Chondrocyte (in vitro differentiated cells): ENCODE measurements at regions not wholly inside any gene's neighbourhood (a gene's known extent, or its start where the extent isn't known, plus 50 kb on each side); places are given as distances from the start of the nearest gene placed in this dataset.

Experiments used
- DNase-seq: peaks from one replicate; pipeline ENCODE4 v3.0.0; 2021; ENCODE audit warnings: mixed read lengths, low spot score
- H3K27ac Mint-ChIP-seq: one replicate; pipeline ENCODE4 v1.8.0; 2021; ENCODE audit warnings: mild to moderate bottlenecking, moderate library complexity, mixed read lengths; ENCODE audit not compliant: unreplicated experiment
- H3K27me3 Mint-ChIP-seq: 2 replicates; pipeline ENCODE4 v1.8.0; 2021; ENCODE audit warnings: low read depth, mixed read lengths
- H3K36me3 Mint-ChIP-seq: 2 replicates; pipeline ENCODE4 v1.8.0; 2021; ENCODE audit warnings: low read depth, mixed read lengths
- H3K4me1 Mint-ChIP-seq: 2 replicates; pipeline ENCODE4 v1.8.0; 2021; ENCODE audit warnings: low read depth, mild to moderate bottlenecking, mixed read lengths
- H3K4me3 Mint-ChIP-seq: one replicate; pipeline ENCODE4 v1.8.0; 2021; ENCODE audit warnings: mild to moderate bottlenecking, moderate library complexity, mixed read lengths; ENCODE audit not compliant: unreplicated experiment
- H3K9me3 Mint-ChIP-seq: 2 replicates; pipeline ENCODE4 v1.8.0; 2021; ENCODE audit warnings: low read depth, mixed read lengths
- CTCF ChIP-seq: fragments of 200-600 bp; sonication (generic); IDR thresholded peaks from 2 replicates; pipeline ENCODE4 v1.5.0; 2021; ENCODE audit warnings: antibody characterized with exemption, mild to moderate bottlenecking, moderate library complexity

DNA sequence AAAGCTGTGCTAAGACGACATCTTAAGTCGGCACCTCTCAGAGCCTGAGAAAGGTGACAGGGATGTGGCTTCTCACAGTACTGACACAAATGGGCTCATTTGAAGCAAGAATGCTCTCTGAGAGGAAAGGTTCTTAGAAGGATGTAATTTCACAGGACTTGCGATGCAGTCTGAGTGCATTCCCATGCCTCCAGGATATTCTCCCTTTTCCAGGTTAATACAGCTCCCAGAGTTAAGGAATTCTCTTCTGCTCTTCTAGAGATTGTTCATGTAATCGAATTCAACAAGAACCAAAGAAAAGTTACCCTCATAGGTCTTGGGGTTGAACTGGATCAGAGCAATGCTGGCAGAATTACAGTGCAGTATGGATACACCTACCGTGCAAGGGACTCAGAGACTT is 131.0 kb downstream of the GALR1 start:
- no peak for TF ChIP-seq CTCF
- no peak for DNase-seq
- Mint-ChIP-seq H3K36me3 (no peaks in the 10 kb centered on the region), H3K27me3 (peaks cover 2% of the 10 kb centered on the region), H3K27ac (no peak overlapping the region), H3K4me1 (no peaks in the 10 kb centered on the region), H3K9me3 (no peaks in the 10 kb centered on the region), H3K4me3 (no peak overlapping the region)

DNA sequence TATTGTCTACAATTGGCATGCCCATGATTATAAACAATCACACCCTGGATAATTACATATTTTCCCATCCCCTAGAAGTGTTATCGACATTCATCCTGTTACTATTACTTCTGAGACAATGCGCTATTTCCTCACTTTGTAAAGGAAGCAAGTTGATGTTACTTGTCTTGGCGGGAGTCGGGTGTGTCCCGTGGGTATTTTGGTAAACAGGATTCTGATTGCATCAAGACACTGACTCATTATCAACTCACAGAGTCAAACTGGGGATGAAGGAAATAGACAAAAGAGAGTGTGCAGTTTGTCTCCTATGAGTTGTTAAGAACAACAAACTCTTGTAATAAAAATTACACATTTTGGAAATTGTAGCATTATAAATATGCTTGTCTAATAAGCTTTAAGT is 142.7 kb downstream of the GALR1 start:
- no peak for DNase-seq
- TF ChIP-seq CTCF: no peak
- no peaks in the 10 kb centered on the region for H3K4me1 Mint-ChIP-seq
- no peak overlapping the region for H3K27ac Mint-ChIP-seq
- peaks cover 2% of the 10 kb centered on the region for H3K27me3 Mint-ChIP-seq
- no peak overlapping the region for H3K4me3 Mint-ChIP-seq
- peaks cover 5% of the 10 kb centered on the region for H3K9me3 Mint-ChIP-seq
- H3K36me3 Mint-ChIP-seq: no peaks in the 10 kb centered on the region

DNA sequence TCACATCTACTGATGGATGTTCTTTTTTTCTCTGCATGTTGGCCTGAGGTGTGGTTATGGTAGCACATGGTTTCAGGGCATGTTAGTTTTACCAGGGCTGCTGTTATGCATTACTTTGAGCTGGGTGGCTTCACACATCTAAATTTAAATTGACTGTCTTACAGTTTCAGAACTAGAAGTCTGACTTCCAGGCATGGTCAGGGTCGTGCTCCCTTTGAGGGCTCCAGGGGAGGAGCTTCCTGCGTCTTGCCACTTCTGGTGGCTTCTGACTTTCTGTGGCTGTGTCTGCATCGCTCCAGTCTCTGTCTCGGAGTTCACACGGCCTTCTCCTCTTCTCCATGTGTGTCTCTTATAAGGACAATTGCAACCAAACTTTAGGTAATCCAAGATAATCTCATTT is 143.9 kb downstream of the GALR1 start:
- Mint-ChIP-seq H3K27ac (no peak overlapping the region), H3K4me1 (no peaks in the 10 kb centered on the region), H3K9me3 (peaks cover 5% of the 10 kb centered on the region), H3K4me3 (no peak overlapping the region), H3K36me3 (no peaks in the 10 kb centered on the region), H3K27me3 (no peaks in the 10 kb centered on the region)
- no peak for TF ChIP-seq CTCF
- DNase-seq: no peak

DNA sequence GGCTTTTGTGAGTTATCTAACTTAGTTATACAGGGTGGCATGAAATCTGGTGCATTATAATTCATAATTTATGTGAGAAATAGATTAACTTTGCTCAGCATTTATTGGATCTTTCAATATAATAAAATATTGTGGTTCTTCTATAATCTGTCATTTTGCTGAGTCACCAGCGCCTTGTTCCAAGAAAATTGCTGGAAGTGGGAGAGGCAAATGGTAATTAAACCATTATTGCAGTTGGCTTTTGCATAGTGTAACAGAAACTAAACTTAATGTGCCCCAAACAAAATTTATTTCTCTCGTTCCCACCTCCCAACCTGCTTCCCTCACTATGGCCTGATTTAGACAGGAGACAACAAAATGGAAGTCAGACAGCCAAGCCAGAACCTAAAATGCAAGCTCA is 146.3 kb downstream of the GALR1 start:
- TF ChIP-seq CTCF: no peak
- H3K4me3 Mint-ChIP-seq: no peak overlapping the region
- no peaks in the 10 kb centered on the region for H3K27me3 Mint-ChIP-seq
- no peaks in the 10 kb centered on the region for H3K36me3 Mint-ChIP-seq
- no peaks in the 10 kb centered on the region for H3K4me1 Mint-ChIP-seq
- DNase-seq: no peak
- H3K27ac Mint-ChIP-seq: no peak overlapping the region
- peaks cover 5% of the 10 kb centered on the region for H3K9me3 Mint-ChIP-seq

- no peak for DNase-seq
- H3K4me1 Mint-ChIP-seq: no peaks in the 10 kb centered on the region
- H3K27me3 Mint-ChIP-seq: no peaks in the 10 kb centered on the region
- H3K4me3 Mint-ChIP-seq: no peak overlapping the region
- no peak for TF ChIP-seq CTCF
- H3K9me3 Mint-ChIP-seq: peaks cover 2% of the 10 kb centered on the region
- H3K27ac Mint-ChIP-seq: no peak overlapping the region
- H3K36me3 Mint-ChIP-seq: no peaks in the 10 kb centered on the region
These were observed 147.4 kb downstream of the GALR1 start for GRCh38 chr18:77397056-77397455.
